CD4-positive, alpha-beta T cell treated with Interleukin-17A for 4 hours (primary cell): ENCODE measurements at regions not wholly inside any gene's neighbourhood (a gene's known extent, or its start where the extent isn't known, plus 50 kb on each side); places are given as distances from the start of the nearest gene placed in this dataset.

Experiments used
- DNase-seq: peaks from one replicate; pipeline ENCODE4 v3.0.0-alpha.2; 2020; ENCODE audit warnings: mixed read lengths

DNA sequence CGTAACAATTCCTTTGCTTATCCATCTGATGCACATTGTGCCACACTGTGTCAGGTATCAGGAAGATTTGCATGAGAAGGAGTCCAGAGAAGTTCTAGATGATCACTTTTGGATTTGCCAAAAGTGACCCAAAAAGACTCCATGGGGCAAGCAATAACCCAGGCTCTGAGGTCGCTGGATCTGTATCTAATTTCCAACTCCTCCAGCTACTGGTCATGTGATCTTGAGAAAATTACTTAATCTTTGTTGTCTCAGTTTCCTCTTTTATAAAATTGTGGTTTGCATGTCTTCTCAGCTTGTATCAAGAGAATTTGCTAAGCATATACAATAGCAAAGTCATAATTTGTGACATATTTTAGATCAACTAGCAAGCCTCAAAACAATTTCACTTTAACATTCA lies 61.3 kb upstream of the ITGA4 start:
- no peak for DNase-seq

DNA sequence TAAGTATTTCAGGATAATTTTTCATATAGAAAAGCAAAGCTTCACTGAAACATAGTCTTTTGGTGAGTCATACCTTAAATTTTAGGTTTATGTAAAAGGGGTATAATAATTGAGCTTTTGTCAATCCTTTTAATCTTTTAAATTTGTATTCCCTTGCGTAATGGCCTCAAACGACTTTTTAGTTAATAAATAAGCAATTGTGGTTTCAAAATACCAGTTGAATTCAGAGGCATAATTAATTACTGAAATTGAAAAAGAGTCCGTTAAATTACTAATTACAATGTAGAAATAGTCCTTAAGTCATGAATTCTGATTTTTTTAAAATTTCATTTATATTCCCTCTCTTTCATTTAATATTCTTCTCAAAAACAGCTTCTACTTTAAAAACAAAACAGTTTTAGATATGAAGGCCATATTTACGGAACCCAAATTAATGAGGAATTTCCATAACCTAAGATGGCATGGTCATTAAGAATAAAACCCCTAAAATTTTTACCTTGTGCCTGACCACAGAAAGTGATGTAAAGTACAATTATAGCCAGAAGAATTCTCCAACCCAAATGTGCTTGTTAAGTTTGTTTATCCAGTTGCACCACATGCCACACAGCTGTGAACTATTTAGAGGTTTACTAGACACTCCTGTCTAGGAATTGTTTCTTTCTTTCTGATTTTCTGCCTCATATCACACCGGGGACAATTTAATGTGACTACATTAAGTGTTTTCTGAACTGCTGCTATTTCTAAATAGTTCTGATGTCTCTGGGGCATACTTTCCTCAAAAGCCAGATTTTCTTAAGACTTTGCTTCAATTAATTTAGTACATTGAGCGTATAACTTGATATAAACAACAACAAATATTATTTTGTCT lies 60.7 kb upstream of the ITGA4 start:
- DNase-seq = no peak

- no peak for DNase-seq
Observed at GRCh38 chr2:181397331-181397730, 59.9 kb upstream of the ITGA4 start.

GRCh38 chr2:181398000-181398399 lies 59.2 kb upstream of the ITGA4 start:
- no peak for DNase-seq

DNA sequence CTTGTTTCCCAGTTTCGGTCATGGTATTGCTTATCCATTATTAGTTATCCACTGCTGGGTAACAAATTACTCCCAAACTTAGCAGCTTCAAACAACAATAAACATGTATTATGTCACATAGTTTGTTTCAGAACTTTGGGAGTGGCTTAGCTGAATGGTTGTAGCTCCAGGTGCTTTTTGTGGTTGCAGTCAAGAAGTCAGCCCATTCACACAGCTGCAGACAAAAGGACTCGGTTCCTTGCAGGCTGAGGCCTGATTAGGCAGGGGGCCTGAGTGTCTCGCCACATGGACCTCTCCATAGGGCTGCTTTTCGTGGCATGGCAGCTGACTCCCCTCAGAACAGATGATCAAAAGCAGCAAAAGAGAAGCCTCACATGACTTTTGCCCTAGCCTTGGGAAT lies 58.2 kb upstream of the ITGA4 start:
- DNase-seq = no peak

GRCh38 chr2:181404472-181404871 lies 52.7 kb upstream of the ITGA4 start:
- DNase-seq = no peak

GRCh38 chr2:181407171-181407570 lies 50.0 kb upstream of the ITGA4 start:
- DNase-seq = no peak
